Endothelial cell of umbilical vein (primary cell): ENCODE measurements at regions not wholly inside any gene's neighbourhood (a gene's known extent, or its start where the extent isn't known, plus 50 kb on each side); places are given as distances from the start of the nearest gene placed in this dataset.

ENCODE experiments used
- BruUV-seq: library from RNA; stranded (reverse); fragments of 400-500 nt; replicated peaks from 2 replicates; lab custom pipeline; 2021; lab: Mats Ljungman, UMichigan
- CTCF ChIA-PET: fragments of 300-600, 350-600 bp; sonication (Branson Sonifier 250); formaldehyde crosslinking; loops from one replicate; lab custom pipeline; 2021; ENCODE audit warnings: antibody characterized with exemption, inconsistent platforms; lab: Charles Lee
- POLR2A ChIA-PET: fragments of 300-600, 350-600 bp; sonication (Branson Sonifier 250); formaldehyde crosslinking; loops from one replicate; lab custom pipeline; 2021; ENCODE audit warnings: antibody characterized with exemption, inconsistent platforms; lab: Charles Lee
- DNase-seq: peaks from one replicate; pipeline ENCODE4 v3.0.0-alpha.2; 2011; ENCODE audit warnings: low read depth, low spot score
- FAIRE-seq: peaks from 2 replicates; lab custom pipeline; 2011; peaks lifted over from hg19 to GRCh38; lab: Jason Lieb, UNC
- H2AFZ ChIP-seq: 2 replicates; pipeline ENCODE4 v1.6.0; 2012; ENCODE audit warnings: low read depth, low read length, control low read depth, inconsistent platforms
- H3K27ac ChIP-seq: 2 replicates; pipeline ENCODE4 v1.5.1; 2011; ENCODE audit warnings: low read depth, mild to moderate bottlenecking, control low read depth, low read length, moderate library complexity; ENCODE audit not compliant: insufficient read depth
- H3K27me3 ChIP-seq, 2 experiments: 2 replicates each; pipeline versions ENCODE4 v1.6.0 to v1.6.1; 2011; ENCODE audit warnings: low read length in 2 of 2, mixed read lengths in 1 of 2; ENCODE audit not compliant: control insufficient read depth in 2 of 2, insufficient read depth in 2 of 2
- H3K36me3 ChIP-seq, 2 experiments: 2 replicates in 1 of 2; 3 replicates in 1 of 2; pipeline ENCODE4 v1.5.1; 2011; ENCODE audit warnings: low read length in 2 of 2, mild to moderate bottlenecking in 1 of 2, moderate library complexity in 1 of 2; ENCODE audit not compliant: control insufficient read depth in 2 of 2, insufficient read depth in 2 of 2; ENCODE audit errors: extremely low read depth in 1 of 2
- H3K4me1 ChIP-seq: 3 replicates; pipeline ENCODE4 v1.5.1; 2011; ENCODE audit warnings: mild to moderate bottlenecking, low read length; ENCODE audit not compliant: control insufficient read depth, insufficient read depth; ENCODE audit errors: extremely low read depth
- H3K4me2 ChIP-seq: 2 replicates; pipeline ENCODE4 v1.6.1; 2011; ENCODE audit warnings: low read length, control low read depth, mixed read lengths; ENCODE audit not compliant: insufficient read depth
- H3K4me3 ChIP-seq, 3 experiments: fragments of 200-600 bp in 1 of 3; sonication (generic), shearing (Covaris generic) in 1 of 3; replicated peaks in 1 of 3; 2 replicates each; pipeline ENCODE4 v1.5.1; 2011 to 2016; ENCODE audit warnings: control low read depth in 3 of 3, low read length in 3 of 3, mild to moderate bottlenecking in 2 of 3, inconsistent platforms in 1 of 3, low read depth in 1 of 3, moderate library complexity in 1 of 3; ENCODE audit not compliant: insufficient read depth in 1 of 3
- H3K79me2 ChIP-seq: 2 replicates; pipeline ENCODE4 v1.6.0; 2012; ENCODE audit warnings: low read length, inconsistent platforms; ENCODE audit not compliant: control insufficient read depth, insufficient read depth
- H3K9ac ChIP-seq: replicated peaks from 2 replicates; pipeline ENCODE3; 2011; ENCODE audit warnings: low read length, control low read depth; ENCODE audit not compliant: insufficient read depth; ENCODE audit errors: extremely low read depth
- H3K9me1 ChIP-seq: replicated peaks from 3 replicates; pipeline ENCODE4 v1.6.0; 2011; ENCODE audit warnings: mild to moderate bottlenecking, low read length; ENCODE audit not compliant: control insufficient read depth, insufficient read depth; ENCODE audit errors: extremely low read depth
- H3K9me3 ChIP-seq: replicated peaks from 2 replicates; pipeline ENCODE4 v1.5.1; 2012; ENCODE audit warnings: low read length, inconsistent platforms; ENCODE audit not compliant: control insufficient read depth, insufficient read depth
- H4K20me1 ChIP-seq: replicated peaks from 2 replicates; pipeline ENCODE3; 2011; ENCODE audit warnings: mild to moderate bottlenecking, low read length; ENCODE audit not compliant: control insufficient read depth, insufficient read depth; ENCODE audit errors: extremely low read depth
- EZH2 ChIP-seq: IDR thresholded peaks from 2 replicates; pipeline ENCODE4 v1.6.1; 2012; ENCODE audit warnings: borderline replicate concordance, low read depth, mild to moderate bottlenecking, moderate library complexity, low read length, inconsistent platforms; ENCODE audit not compliant: severe bottlenecking
- FOS ChIP-seq: IDR thresholded peaks from 2 replicates; pipeline ENCODE4 v1.6.1; 2011; ENCODE audit warnings: mild to moderate bottlenecking, low read length, moderate library complexity, borderline replicate concordance; ENCODE audit not compliant: insufficient read depth
- GATA2 ChIP-seq: IDR thresholded peaks from 2 replicates; pipeline ENCODE4 v1.7.0; 2011; ENCODE audit warnings: low read depth, mild to moderate bottlenecking, moderate library complexity, mixed read lengths, low read length; ENCODE audit not compliant: insufficient read length, insufficient read depth
- JUN ChIP-seq: IDR thresholded peaks from 2 replicates; pipeline ENCODE4 v1.6.1; 2011; ENCODE audit warnings: borderline replicate concordance, low read depth; ENCODE audit not compliant: insufficient read length, insufficient read depth
- MYC ChIP-seq: IDR thresholded peaks from one replicate; pipeline ENCODE4 v1.6.1; 2011; ENCODE audit warnings: mild to moderate bottlenecking, low read depth, low read length
- POLR2A ChIP-seq: IDR thresholded peaks from 2 replicates; pipeline ENCODE4 v1.6.1; 2012; ENCODE audit warnings: low read depth, mild to moderate bottlenecking, control low read depth, low read length
- POLR2AphosphoS5 ChIP-seq: IDR thresholded peaks from 2 replicates; pipeline ENCODE4 v1.6.1; 2012; ENCODE audit warnings: low read depth, mild to moderate bottlenecking, control low read depth, low read length, moderate library complexity; ENCODE audit not compliant: insufficient read depth
- dilution Hi-C: fragments of 300-500 bp; cut with MboI; formaldehyde crosslinking; loops from one replicate; pipeline ENCODE4 v1.15.0; 2019; ENCODE audit warnings: low sequenced_read_pairs; ENCODE audit not compliant: extremely low pct_ligation_motif_present
- intact Hi-C: fragments of 100-400 bp; cut with micrococcal nuclease; formaldehyde crosslinking; loops from one replicate; pipeline ENCODE4 v1.10.0; 2022
- TF ChIP-seq, protein P1 (sequence below), 2 donors: IDR thresholded peaks; 1 replicate in 1 of 2; 2 replicates in 1 of 2; pipeline ENCODE4 v1.5.1; 2011; ENCODE audit warnings: low read length in 2 of 2, mild to moderate bottlenecking in 2 of 2, moderate library complexity in 2 of 2, control low read depth in 1 of 2, inconsistent platforms in 1 of 2, low read depth in 1 of 2; ENCODE audit not compliant: insufficient read depth in 1 of 2; ENCODE audit errors: extremely low read depth in 1 of 2
- TF ChIP-seq, protein P2 (sequence below): IDR thresholded peaks from 2 replicates; pipeline ENCODE4 v1.6.1; 2011; ENCODE audit not compliant: insufficient read depth, insufficient read length

- Histone ChIP-seq H3K36me3 (no peaks in the 10 kb centered on the region), H3K27me3 (no peaks in the 10 kb centered on the region), H4K20me1 (no peaks in the 10 kb centered on the region), H3K9me3 (no peaks in the 10 kb centered on the region), H3K9ac (no peak overlapping the region), H3K79me2 (no peaks in the 10 kb centered on the region), H3K9me1 (no peaks in the 10 kb centered on the region), H2AFZ (no peak overlapping the region), H3K4me1 (no peaks in the 10 kb centered on the region), H3K4me3 (no peak overlapping the region), H3K4me2 (no peak overlapping the region), H3K27ac (no peak overlapping the region)
- DNase-seq (no peak), FAIRE-seq (no peak)
- ChIA-PET POLR2A (no interaction called here), CTCF (no interaction called here)
- BruUV-seq: no TSS peak
- intact Hi-C loops (no loop called here), dilution Hi-C loops (no loop called here)
- TF ChIP-seq, protein P1, sequence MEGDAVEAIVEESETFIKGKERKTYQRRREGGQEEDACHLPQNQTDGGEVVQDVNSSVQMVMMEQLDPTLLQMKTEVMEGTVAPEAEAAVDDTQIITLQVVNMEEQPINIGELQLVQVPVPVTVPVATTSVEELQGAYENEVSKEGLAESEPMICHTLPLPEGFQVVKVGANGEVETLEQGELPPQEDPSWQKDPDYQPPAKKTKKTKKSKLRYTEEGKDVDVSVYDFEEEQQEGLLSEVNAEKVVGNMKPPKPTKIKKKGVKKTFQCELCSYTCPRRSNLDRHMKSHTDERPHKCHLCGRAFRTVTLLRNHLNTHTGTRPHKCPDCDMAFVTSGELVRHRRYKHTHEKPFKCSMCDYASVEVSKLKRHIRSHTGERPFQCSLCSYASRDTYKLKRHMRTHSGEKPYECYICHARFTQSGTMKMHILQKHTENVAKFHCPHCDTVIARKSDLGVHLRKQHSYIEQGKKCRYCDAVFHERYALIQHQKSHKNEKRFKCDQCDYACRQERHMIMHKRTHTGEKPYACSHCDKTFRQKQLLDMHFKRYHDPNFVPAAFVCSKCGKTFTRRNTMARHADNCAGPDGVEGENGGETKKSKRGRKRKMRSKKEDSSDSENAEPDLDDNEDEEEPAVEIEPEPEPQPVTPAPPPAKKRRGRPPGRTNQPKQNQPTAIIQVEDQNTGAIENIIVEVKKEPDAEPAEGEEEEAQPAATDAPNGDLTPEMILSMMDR (IDR thresholded peaks at IDR 0.05; ENCODE audit: extremely low read depth in 1 of 2, insufficient read depth in 1 of 2, low read depth in 1 of 2, low read length in 2 of 2): no peak
- TF ChIP-seq JUN (no peak), EZH2 (no peak), POLR2A (no peak), POLR2AphosphoS5 (no peak), GATA2 (no peak), FOS (no peak), MYC (no peak)
- TF ChIP-seq, protein P2, sequence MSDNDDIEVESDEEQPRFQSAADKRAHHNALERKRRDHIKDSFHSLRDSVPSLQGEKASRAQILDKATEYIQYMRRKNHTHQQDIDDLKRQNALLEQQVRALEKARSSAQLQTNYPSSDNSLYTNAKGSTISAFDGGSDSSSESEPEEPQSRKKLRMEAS: no peak
Observed at GRCh38 chr5:97801461-97801860, 618.4 kb upstream of the RIOK2 start.
